KOPT-K1 (cell line): ENCODE measurements at regions not wholly inside any gene's neighbourhood (a gene's known extent, or its start where the extent isn't known, plus 50 kb on each side); places are given as distances from the start of the nearest gene placed in this dataset.

Experiments
- H3K27ac ChIP-seq: fragments of 200-600 bp; sonication (generic); 2 replicates; pipeline ENCODE4 v1.5.1; 2016; ENCODE audit warnings: antibody characterized with exemption, mild to moderate bottlenecking, low read depth, low read length; ENCODE audit not compliant: poor library complexity, severe bottlenecking
- H3K36me3 ChIP-seq: fragments of 200-600 bp; sonication (generic); 2 replicates; pipeline ENCODE4 v1.5.1; 2017; ENCODE audit warnings: antibody characterized with exemption, mild to moderate bottlenecking, low read length, moderate library complexity; ENCODE audit not compliant: insufficient read depth
- H3K9me3 ChIP-seq: fragments of 200-600 bp; sonication (generic); 2 replicates; pipeline ENCODE4 v1.5.1; 2017; ENCODE audit warnings: antibody characterized with exemption, low read length, mild to moderate bottlenecking; ENCODE audit not compliant: insufficient read depth, poor library complexity, severe bottlenecking

- Histone ChIP-seq H3K27ac (no peak overlapping the region), H3K36me3 (no peaks in the 10 kb centered on the region), H3K9me3 (no peaks in the 10 kb centered on the region)
These were observed 207.4 kb upstream of the RFC3 start for GRCh38 chr13:33610438-33611120.

DNA sequence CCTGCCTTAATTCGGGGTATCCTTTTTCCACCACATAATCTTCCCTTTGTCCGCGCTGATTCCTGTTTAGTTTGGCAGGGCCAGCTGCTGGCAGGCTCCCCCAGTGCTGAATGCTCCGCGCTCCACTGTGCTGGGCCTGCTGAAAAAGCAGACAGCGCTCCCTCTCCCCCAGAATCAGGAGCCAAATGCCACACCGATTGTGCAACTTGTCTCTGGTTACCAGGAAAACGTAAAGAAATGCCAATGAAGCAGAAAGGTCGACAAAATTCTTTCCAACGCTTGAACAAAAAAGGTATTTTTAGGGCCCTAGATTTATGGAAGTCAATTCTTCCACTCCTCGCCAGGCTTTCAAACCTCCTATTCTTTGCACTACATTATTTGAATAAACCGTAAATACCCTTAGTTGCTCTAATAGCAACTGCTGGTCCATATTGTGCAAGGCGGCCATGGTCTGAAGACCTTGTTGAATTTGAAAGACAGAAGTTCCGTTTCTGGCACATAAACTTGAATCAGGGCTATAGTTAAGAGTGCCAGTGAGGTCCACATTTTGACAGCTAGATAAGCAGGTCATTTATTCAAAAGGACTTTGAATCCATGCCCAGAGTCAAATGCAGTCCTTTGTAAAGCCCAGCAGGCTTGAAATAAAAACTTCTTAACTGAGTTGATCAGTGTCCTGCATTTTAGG lies 206.7 kb upstream of the RFC3 start:
- H3K9me3 ChIP-seq: no peaks in the 10 kb centered on the region
- no peaks in the 10 kb centered on the region for H3K36me3 ChIP-seq
- no peak overlapping the region for H3K27ac ChIP-seq

GRCh38 chr13:33612641-33613638 lies 205.0 kb upstream of the RFC3 start:
- no peak overlapping the region for H3K27ac ChIP-seq
- H3K36me3 ChIP-seq: no peaks in the 10 kb centered on the region

GRCh38 chr13:33615436-33615835 lies 202.5 kb upstream of the RFC3 start:
- H3K36me3 ChIP-seq: no peaks in the 10 kb centered on the region
- H3K27ac ChIP-seq: no peak overlapping the region
- no peaks in the 10 kb centered on the region for H3K9me3 ChIP-seq

More at GRCh38 chr13:33612641-33613638, 205.0 kb upstream of the RFC3 start:
- no peaks in the 10 kb centered on the region for H3K9me3 ChIP-seq

- no peaks in the 10 kb centered on the region for H3K9me3 ChIP-seq
- H3K27ac ChIP-seq: no peak overlapping the region
- H3K36me3 ChIP-seq: no peaks in the 10 kb centered on the region
These were observed 201.8 kb upstream of the RFC3 start for GRCh38 chr13:33616130-33616529.

- no peaks in the 10 kb centered on the region for H3K36me3 ChIP-seq
- no peaks in the 10 kb centered on the region for H3K9me3 ChIP-seq
- no peak overlapping the region for H3K27ac ChIP-seq
These were observed 200.9 kb upstream of the RFC3 start for GRCh38 chr13:33617055-33617454.

DNA sequence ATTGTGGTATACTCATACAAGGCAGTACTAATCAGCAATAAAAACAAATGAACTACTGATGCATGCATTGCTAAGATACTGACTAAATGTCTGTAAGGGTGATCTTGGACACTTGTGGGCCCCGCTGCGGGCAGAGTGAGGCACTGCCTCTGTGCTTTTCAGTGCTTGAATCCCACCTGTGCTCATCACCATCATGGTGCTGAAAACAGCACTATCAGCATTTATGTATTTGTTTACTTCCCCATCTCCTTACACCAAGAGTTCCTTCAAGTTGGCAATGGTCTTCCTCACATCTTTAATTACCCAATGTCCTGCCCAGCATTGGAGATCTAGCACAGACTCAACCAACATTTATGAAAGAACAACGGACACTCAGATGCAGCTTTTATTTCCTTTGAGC lies 193.7 kb upstream of the RFC3 start:
- Histone ChIP-seq H3K27ac (no peak overlapping the region), H3K9me3 (no peaks in the 10 kb centered on the region), H3K36me3 (no peaks in the 10 kb centered on the region)

- Histone ChIP-seq H3K27ac (no peak overlapping the region), H3K9me3 (no peaks in the 10 kb centered on the region)
These were observed 193.2 kb upstream of the RFC3 start for GRCh38 chr13:33624740-33625139.

DNA sequence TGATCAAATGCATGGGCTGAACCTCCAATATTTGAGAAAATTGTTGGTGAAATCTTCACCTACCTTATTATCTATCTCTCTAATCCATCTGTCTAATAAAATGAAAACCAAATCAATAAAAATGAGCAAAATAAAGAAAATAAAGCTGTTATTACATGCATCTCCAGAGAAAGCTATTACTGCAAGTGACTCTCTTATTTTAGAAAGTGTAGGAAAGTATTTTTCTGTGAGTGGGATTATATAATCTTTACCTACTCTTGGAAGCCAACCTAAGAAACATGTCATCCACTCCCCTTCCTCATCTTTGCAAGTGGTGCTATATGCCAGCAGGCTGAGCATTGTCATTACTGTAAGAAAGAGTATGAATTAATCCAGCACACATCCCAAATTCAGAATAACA lies 191.5 kb upstream of the RFC3 start:
- H3K27ac ChIP-seq: no peak overlapping the region
- no peaks in the 10 kb centered on the region for H3K9me3 ChIP-seq
- no peaks in the 10 kb centered on the region for H3K36me3 ChIP-seq

More at GRCh38 chr13:33624740-33625139, 193.2 kb upstream of the RFC3 start:
- no peaks in the 10 kb centered on the region for H3K36me3 ChIP-seq

DNA sequence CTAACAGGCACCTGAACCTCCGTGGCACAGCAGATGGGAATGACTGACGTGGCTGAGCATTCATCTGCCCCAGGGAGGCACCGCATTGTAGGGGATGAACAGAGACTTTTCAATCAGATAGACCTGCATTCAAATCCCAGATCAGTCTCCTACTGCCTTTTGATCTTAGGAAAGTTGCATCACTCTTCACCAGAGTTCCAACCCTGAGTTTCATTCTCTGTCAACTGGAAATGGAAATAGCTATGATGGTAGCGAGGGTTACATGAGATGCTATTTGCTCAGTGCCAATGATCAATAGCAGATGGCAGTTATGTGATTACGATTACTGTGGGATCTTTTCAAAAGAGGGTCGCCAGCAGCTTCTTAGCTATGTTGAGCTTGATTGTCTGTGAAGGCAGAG lies 189.3 kb upstream of the RFC3 start:
- Histone ChIP-seq H3K9me3 (no peaks in the 10 kb centered on the region), H3K27ac (no peak overlapping the region), H3K36me3 (no peaks in the 10 kb centered on the region)

- H3K36me3 ChIP-seq: no peaks in the 10 kb centered on the region
- no peaks in the 10 kb centered on the region for H3K9me3 ChIP-seq
These were observed 188.2 kb upstream of the RFC3 start for GRCh38 chr13:33629605-33630360.

GRCh38 chr13:33633701-33634545 lies 184.0 kb upstream of the RFC3 start:
- Histone ChIP-seq H3K9me3 (no peaks in the 10 kb centered on the region), H3K36me3 (no peaks in the 10 kb centered on the region), H3K27ac (no peak overlapping the region)

More at GRCh38 chr13:33629605-33630360, 188.2 kb upstream of the RFC3 start:
- no peak overlapping the region for H3K27ac ChIP-seq

GRCh38 chr13:33634546-33634982 lies 183.4 kb upstream of the RFC3 start:
- no peaks in the 10 kb centered on the region for H3K36me3 ChIP-seq
- H3K9me3 ChIP-seq: no peaks in the 10 kb centered on the region
- no peak overlapping the region for H3K27ac ChIP-seq

GRCh38 chr13:33636243-33636642 lies 181.7 kb upstream of the RFC3 start:
- Histone ChIP-seq H3K36me3 (no peaks in the 10 kb centered on the region), H3K27ac (no peak overlapping the region), H3K9me3 (no peaks in the 10 kb centered on the region)
